Natural killer cell treated with Interleukin-12 subunit alpha and Interleukin-12 subunit beta and Interleukin-15 and Interleukin-18, amount 100 ng/mL, for 72 hours (primary cell): ENCODE measurements at regions not wholly inside any gene's neighbourhood (a gene's known extent, or its start where the extent isn't known, plus 50 kb on each side); places are given as distances from the start of the nearest gene placed in this dataset.

Source experiments
- ATAC-seq, 2 donors: fragments of 150-1000 bp; cut with Tn5 transposase in 1 of 2; sonication (Bioruptor Pico), chemical (Tn5 transposase) in 1 of 2; 2 replicates each; pipeline ENCODE4 v1.10.0; 2021
- DNase-seq: peaks from one replicate; pipeline ENCODE4 v3.0.0; 2022; ENCODE audit warnings: low spot score
- H3K27ac Mint-ChIP-seq, 2 donors: 1 replicate in 1 of 2; 2 replicates in 1 of 2; pipeline ENCODE4 v1.8.0; 2022; ENCODE audit warnings: mixed read lengths in 2 of 2, mild to moderate bottlenecking in 1 of 2, moderate library complexity in 1 of 2
- H3K27me3 Mint-ChIP-seq, 2 donors: 1 replicate in 1 of 2; 2 replicates in 1 of 2; pipeline ENCODE4 v1.8.0; 2022; ENCODE audit warnings: mixed read lengths in 2 of 2
- H3K36me3 Mint-ChIP-seq: one replicate; pipeline ENCODE4 v1.8.0; 2022; ENCODE audit warnings: mixed read lengths
- H3K4me1 Mint-ChIP-seq, 2 donors: 1 replicate in 1 of 2; 2 replicates in 1 of 2; pipeline ENCODE4 v1.8.0; 2022; ENCODE audit warnings: low read depth in 2 of 2, mixed read lengths in 2 of 2, mild to moderate bottlenecking in 1 of 2
- H3K4me3 Mint-ChIP-seq: one replicate; pipeline ENCODE4 v1.8.0; 2022; ENCODE audit warnings: mixed read lengths
- H3K9me3 Mint-ChIP-seq: 2 replicates; pipeline ENCODE4 v1.8.0; 2022; ENCODE audit warnings: mixed read lengths

GRCh38 chr1:193355178-193355577 is 168.8 kb upstream of the B3GALT2 start:
- Mint-ChIP-seq H3K9me3 (no peaks in the 10 kb centered on the region), H3K27me3 (peaks cover 8 to 11% of the 10 kb centered on the region in 2 donors), H3K36me3 (no peaks in the 10 kb centered on the region), H3K27ac (no peak overlapping the region), H3K4me3 (no peak overlapping the region), H3K4me1 (no peaks in the 10 kb centered on the region)
- DNase-seq = no peak
- ATAC-seq = no peak

- H3K9me3 Mint-ChIP-seq = no peaks in the 10 kb centered on the region
- DNase-seq = no peak
- peaks cover 0 to 3% of the 10 kb centered on the region in 2 donors for H3K27me3 Mint-ChIP-seq
- H3K4me1 Mint-ChIP-seq = no peaks in the 10 kb centered on the region
- no peaks in the 10 kb centered on the region for H3K36me3 Mint-ChIP-seq
- no peak for ATAC-seq
- H3K4me3 Mint-ChIP-seq = no peak overlapping the region
- no peak overlapping the region for H3K27ac Mint-ChIP-seq
Measured at GRCh38 chr1:193348769-193349535, 162.5 kb upstream of the B3GALT2 start.

- DNase-seq = no peak
- no peak overlapping the region for H3K4me3 Mint-ChIP-seq
- no peaks in the 10 kb centered on the region for H3K36me3 Mint-ChIP-seq
- no peaks in the 10 kb centered on the region for H3K27me3 Mint-ChIP-seq
- H3K27ac Mint-ChIP-seq = no peak overlapping the region
- ATAC-seq = no peak
- no peaks in the 10 kb centered on the region for H3K9me3 Mint-ChIP-seq
- H3K4me1 Mint-ChIP-seq = no peaks in the 10 kb centered on the region
Measured at GRCh38 chr1:193348091-193348768, 161.8 kb upstream of the B3GALT2 start.

GRCh38 chr1:193346085-193346484 is 159.7 kb upstream of the B3GALT2 start:
- Mint-ChIP-seq H3K27ac (no peak overlapping the region), H3K4me1 (no peaks in the 10 kb centered on the region)
- ATAC-seq = no peak

GRCh38 chr1:193342811-193343210 is 156.4 kb upstream of the B3GALT2 start:
- Mint-ChIP-seq H3K27me3 (no peaks in the 10 kb centered on the region), H3K4me1 (no peaks in the 10 kb centered on the region), H3K9me3 (no peaks in the 10 kb centered on the region), H3K4me3 (no peak overlapping the region), H3K27ac (no peak overlapping the region), H3K36me3 (no peaks in the 10 kb centered on the region)
- DNase-seq = no peak
- no peak for ATAC-seq

More at GRCh38 chr1:193346085-193346484, 159.7 kb upstream of the B3GALT2 start:
- Mint-ChIP-seq H3K27me3 (no peaks in the 10 kb centered on the region), H3K36me3 (no peaks in the 10 kb centered on the region), H3K9me3 (no peaks in the 10 kb centered on the region), H3K4me3 (no peak overlapping the region)
- DNase-seq = no peak

GRCh38 chr1:193340331-193340730 is 153.9 kb upstream of the B3GALT2 start:
- Mint-ChIP-seq H3K36me3 (no peaks in the 10 kb centered on the region), H3K27ac (no peak overlapping the region), H3K4me3 (no peak overlapping the region), H3K9me3 (no peaks in the 10 kb centered on the region), H3K27me3 (no peaks in the 10 kb centered on the region), H3K4me1 (no peaks in the 10 kb centered on the region)
- DNase-seq (no peak), ATAC-seq (no peak)

- no peak overlapping the region for H3K27ac Mint-ChIP-seq
- H3K27me3 Mint-ChIP-seq = peaks cover 0 to 3% of the 10 kb centered on the region in 2 donors
- H3K9me3 Mint-ChIP-seq = no peaks in the 10 kb centered on the region
- ATAC-seq = no peak
- H3K4me3 Mint-ChIP-seq = no peak overlapping the region
- H3K36me3 Mint-ChIP-seq = no peaks in the 10 kb centered on the region
- H3K4me1 Mint-ChIP-seq = no peaks in the 10 kb centered on the region
- no peak for DNase-seq
Measured at GRCh38 chr1:193339401-193339800, 153.0 kb upstream of the B3GALT2 start.

GRCh38 chr1:193338194-193338593 is 151.8 kb upstream of the B3GALT2 start:
- DNase-seq (no peak), ATAC-seq (no peak)
- H3K9me3 Mint-ChIP-seq = peaks cover 3% of the 10 kb centered on the region
- peaks cover 6% of the 10 kb centered on the region for H3K36me3 Mint-ChIP-seq
- H3K4me1 Mint-ChIP-seq = no peaks in the 10 kb centered on the region
- H3K4me3 Mint-ChIP-seq = no peak overlapping the region
- H3K27me3 Mint-ChIP-seq = peaks cover 0 to 3% of the 10 kb centered on the region in 2 donors
- no peak overlapping the region for H3K27ac Mint-ChIP-seq

GRCh38 chr1:193335806-193336428 is 149.5 kb upstream of the B3GALT2 start:
- no peak overlapping the region for H3K4me3 Mint-ChIP-seq
- peaks cover 3% of the 10 kb centered on the region for H3K9me3 Mint-ChIP-seq
- H3K27ac Mint-ChIP-seq = no peak overlapping the region
- peaks cover 18% of the 10 kb centered on the region for H3K36me3 Mint-ChIP-seq
- no peaks in the 10 kb centered on the region for H3K4me1 Mint-ChIP-seq
- DNase-seq (no peak), ATAC-seq (no peak)
- peaks cover 0 to 3% of the 10 kb centered on the region in 2 donors for H3K27me3 Mint-ChIP-seq

- Mint-ChIP-seq H3K27ac (no peak overlapping the region), H3K9me3 (peaks cover 9% of the 10 kb centered on the region), H3K36me3 (peaks cover 32% of the 10 kb centered on the region), H3K4me3 (no peak overlapping the region), H3K27me3 (peaks cover 0 to 3% of the 10 kb centered on the region in 2 donors), H3K4me1 (no peaks in the 10 kb centered on the region)
- DNase-seq (no peak), ATAC-seq (no peak)
Measured at GRCh38 chr1:193333166-193333565, 146.8 kb upstream of the B3GALT2 start.

- Mint-ChIP-seq H3K4me3 (no peak overlapping the region), H3K9me3 (peaks cover 9% of the 10 kb centered on the region), H3K4me1 (no peaks in the 10 kb centered on the region), H3K27me3 (no peaks in the 10 kb centered on the region), H3K27ac (no peak overlapping the region), H3K36me3 (peaks cover 14% of the 10 kb centered on the region)
- DNase-seq (no peak), ATAC-seq (no peak)
Measured at GRCh38 chr1:193326296-193326695, 139.9 kb upstream of the B3GALT2 start.

GRCh38 chr1:193325771-193326170 is 139.4 kb upstream of the B3GALT2 start:
- ATAC-seq (no peak), DNase-seq (no peak)
- Mint-ChIP-seq H3K4me1 (no peaks in the 10 kb centered on the region), H3K36me3 (peaks cover 13% of the 10 kb centered on the region), H3K27ac (no peak overlapping the region), H3K9me3 (peaks cover 9% of the 10 kb centered on the region), H3K27me3 (no peaks in the 10 kb centered on the region), H3K4me3 (no peak overlapping the region)

GRCh38 chr1:193325042-193325441 is 138.6 kb upstream of the B3GALT2 start:
- H3K9me3 Mint-ChIP-seq = peaks cover 9% of the 10 kb centered on the region
- H3K27ac Mint-ChIP-seq = no peak overlapping the region
- ATAC-seq (no peak), DNase-seq (no peak)
- H3K4me3 Mint-ChIP-seq = no peak overlapping the region
- H3K36me3 Mint-ChIP-seq = peaks cover 9% of the 10 kb centered on the region
- H3K4me1 Mint-ChIP-seq = no peaks in the 10 kb centered on the region
- no peaks in the 10 kb centered on the region for H3K27me3 Mint-ChIP-seq

- H3K36me3 Mint-ChIP-seq = peaks cover 5% of the 10 kb centered on the region
Measured at GRCh38 chr1:193322211-193322610, 135.8 kb upstream of the B3GALT2 start.

More at GRCh38 chr1:193322211-193322610, 135.8 kb upstream of the B3GALT2 start:
- peaks cover 2% of the 10 kb centered on the region for H3K9me3 Mint-ChIP-seq
- no peaks in the 10 kb centered on the region for H3K27me3 Mint-ChIP-seq
- DNase-seq (no peak), ATAC-seq (no peak)
- no peak overlapping the region for H3K27ac Mint-ChIP-seq
- H3K4me3 Mint-ChIP-seq = no peak overlapping the region
- H3K4me1 Mint-ChIP-seq = no peaks in the 10 kb centered on the region
